ENCODE measurements at regions not wholly inside any gene's neighbourhood (a gene's known extent, or its start where the extent isn't known, plus 50 kb on each side); places are given as distances from the start of the nearest gene placed in this dataset.

DNA sequence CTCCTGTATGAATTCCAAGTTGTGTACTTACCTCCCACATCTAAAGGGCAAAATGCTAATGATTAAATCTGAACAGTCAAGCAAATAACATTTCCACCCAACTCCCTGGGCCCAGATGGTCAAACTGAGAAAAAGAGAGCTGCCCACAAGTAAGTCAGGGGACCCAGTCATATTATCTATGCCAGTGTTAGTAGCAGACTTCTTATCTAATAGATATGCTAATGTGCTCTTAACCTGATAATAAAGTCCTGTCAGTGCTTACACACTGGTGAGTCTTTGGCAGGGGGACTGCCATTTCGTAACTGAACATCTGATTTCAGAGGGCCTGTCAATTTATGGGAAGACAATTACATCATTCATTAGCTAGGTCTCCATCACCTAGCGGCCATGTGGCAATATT lies 292.3 kb upstream of the WWC1 start:
- DNase-seq (ENCODE audit: low read depth), result no peak
- no peak for TF ChIP-seq CTCF (IDR thresholded peaks at IDR 0.05; ENCODE audit: control insufficient read depth, extremely low read depth, insufficient read depth)
- no peak overlapping the region for H3K4me3 ChIP-seq (ENCODE audit: low read depth, low read length)

- no peak overlapping the region for H3K4me3 ChIP-seq (ENCODE audit: low read depth, low read length)
- DNase-seq (ENCODE audit: low read depth), result no peak
- TF ChIP-seq CTCF (IDR thresholded peaks at IDR 0.05; ENCODE audit: control insufficient read depth, extremely low read depth, insufficient read depth), result no peak
These were observed 290.1 kb upstream of the WWC1 start for GRCh38 chr5:168001318-168001717.

DNA sequence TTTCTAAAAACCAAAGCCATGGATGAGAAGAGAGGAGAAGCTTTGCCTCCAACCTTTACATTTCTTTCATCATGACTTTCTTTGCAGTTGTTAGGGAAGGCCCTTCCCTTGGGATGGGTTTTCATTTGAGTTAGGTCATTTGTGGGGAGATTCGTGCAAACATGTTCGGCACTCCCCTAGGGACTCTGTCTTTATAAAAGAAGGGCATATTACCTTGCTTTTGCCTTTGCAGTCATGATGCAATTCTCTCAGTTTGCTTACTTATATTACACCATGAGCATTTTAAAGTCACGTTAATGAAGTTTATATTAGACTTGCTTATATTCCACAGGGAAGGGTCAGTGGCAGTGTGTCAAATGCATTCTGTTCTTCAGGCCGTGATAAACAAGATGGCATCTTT lies 289.3 kb upstream of the WWC1 start:
- no peak overlapping the region for H3K4me3 ChIP-seq (ENCODE audit: low read depth, low read length)
- no peak for DNase-seq (ENCODE audit: low read depth)
- no peak for TF ChIP-seq CTCF (IDR thresholded peaks at IDR 0.05; ENCODE audit: control insufficient read depth, extremely low read depth, insufficient read depth)

DNA sequence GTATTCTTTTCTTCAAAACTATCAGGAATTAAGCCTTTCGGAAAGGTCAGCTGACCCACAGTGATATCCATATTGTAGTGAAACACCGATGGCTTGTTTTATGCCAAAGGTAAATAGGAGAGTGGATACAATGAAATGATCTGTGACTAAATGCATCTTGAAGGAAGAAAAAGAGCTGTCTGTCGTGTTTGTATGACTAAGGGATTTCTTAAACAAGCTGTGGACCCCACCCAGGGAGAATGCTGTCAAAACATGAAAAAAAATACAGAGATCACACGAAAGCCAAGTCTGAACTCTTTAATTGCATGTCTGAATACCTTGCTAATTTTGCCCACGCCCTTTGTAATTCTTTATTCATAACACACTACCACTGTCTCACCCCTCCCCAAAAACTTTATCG lies 286.4 kb upstream of the WWC1 start:
- no peak for TF ChIP-seq CTCF (IDR thresholded peaks at IDR 0.05; ENCODE audit: control insufficient read depth, extremely low read depth, insufficient read depth)
- DNase-seq (ENCODE audit: low read depth), result no peak
- no peak overlapping the region for H3K4me3 ChIP-seq (ENCODE audit: low read depth, low read length)

GRCh38 chr5:168005936-168006335 lies 285.5 kb upstream of the WWC1 start:
- no peak for DNase-seq (ENCODE audit: low read depth)
- no peak for TF ChIP-seq CTCF (IDR thresholded peaks at IDR 0.05; ENCODE audit: control insufficient read depth, extremely low read depth, insufficient read depth)
- H3K4me3 ChIP-seq (ENCODE audit: low read depth, low read length), result no peak overlapping the region

DNA sequence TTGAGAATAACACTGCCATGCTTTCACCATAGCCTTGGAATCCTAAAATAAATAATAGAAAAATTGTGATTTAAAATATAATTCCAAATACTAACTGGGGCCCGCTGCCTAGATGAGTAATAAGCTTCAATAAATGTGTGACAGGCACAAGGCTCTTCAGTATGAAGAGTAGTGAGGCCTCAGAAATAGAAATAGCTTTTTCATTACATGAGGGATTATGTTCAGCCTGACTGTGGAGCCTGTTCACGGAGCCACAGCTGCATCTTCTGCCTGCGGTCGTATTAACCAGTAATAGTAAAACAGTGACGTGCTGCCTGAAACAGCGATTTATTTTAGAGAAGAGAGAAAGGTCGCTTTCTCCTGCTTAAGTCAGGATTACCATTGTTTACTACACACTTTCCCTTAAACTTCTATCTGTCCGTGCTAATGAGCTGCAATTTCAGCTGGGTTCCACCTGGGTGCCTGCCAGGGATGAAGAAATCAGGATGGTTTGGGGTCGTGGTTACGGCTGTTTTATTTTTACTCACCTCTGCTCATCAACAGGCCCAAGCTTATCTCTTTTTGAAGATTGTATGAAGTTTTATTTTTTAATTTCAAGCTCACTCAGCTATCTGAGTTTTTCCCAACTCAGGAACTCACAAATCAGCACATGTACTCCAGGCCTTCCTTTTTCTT lies 284.9 kb upstream of the WWC1 start:
- no peak for DNase-seq (ENCODE audit: low read depth)
- no peak overlapping the region for H3K4me3 ChIP-seq (ENCODE audit: low read depth, low read length)
- no peak for TF ChIP-seq CTCF (IDR thresholded peaks at IDR 0.05; ENCODE audit: control insufficient read depth, extremely low read depth, insufficient read depth)

- no peak for TF ChIP-seq CTCF (IDR thresholded peaks at IDR 0.05; ENCODE audit: control insufficient read depth, extremely low read depth, insufficient read depth)
- DNase-seq (ENCODE audit: low read depth), result no peak
- H3K4me3 ChIP-seq (ENCODE audit: low read depth, low read length), result no peak overlapping the region
These were observed 284.2 kb upstream of the WWC1 start for GRCh38 chr5:168007286-168007685.

All from LNCaP clone FGC (cell line).